Testis (tissue), 2 donors: ENCODE measurements at regions not wholly inside any gene's neighbourhood (a gene's known extent, or its start where the extent isn't known, plus 50 kb on each side); places are given as distances from the start of the nearest gene placed in this dataset.

Source experiments
- CTCF ChIP-seq, 3 experiments: fragments of 450-650 bp in 2 of 3; fragments of 200-600 bp in 1 of 3; sonication (generic) in 1 of 3; IDR thresholded peaks; one replicate each; pipeline ENCODE4 v1.5.1; 2016 to 2019; ENCODE audit warnings: antibody characterized with exemption in 3 of 3, mild to moderate bottlenecking in 2 of 3, moderate library complexity in 1 of 3
- POLR2A ChIP-seq: fragments of 450-650 bp; IDR thresholded peaks from one replicate; pipeline ENCODE4 v1.6.1; 2017; ENCODE audit warnings: antibody characterized with exemption, mild to moderate bottlenecking, moderate library complexity

GRCh38 chr11:38423042-38423441 lies 1825.0 kb upstream of the RAG2 start:
- TF ChIP-seq CTCF (IDR thresholded peaks at IDR 0.05) (no peak), POLR2A (no peak)
